SK-N-SH (cell line): ENCODE measurements at regions not wholly inside any gene's neighbourhood (a gene's known extent, or its start where the extent isn't known, plus 50 kb on each side); places are given as distances from the start of the nearest gene placed in this dataset.

ENCODE experiments used
- EZH2phosphoT487 ChIP-seq: fragments of 200-600 bp; sonication (generic); IDR thresholded peaks from 2 replicates; pipeline ENCODE4 v1.6.1; 2017; ENCODE audit warnings: low read depth, mixed run types, mild to moderate bottlenecking, antibody characterized with exemption, moderate library complexity, borderline replicate concordance
- MXI1 ChIP-seq: IDR thresholded peaks from 2 replicates; pipeline ENCODE4 v1.6.1; 2012; ENCODE audit warnings: mild to moderate bottlenecking, low read depth, low read length, improper control_type of control experiment
- RAD21 ChIP-seq: IDR thresholded peaks from 2 replicates; pipeline ENCODE4 v1.6.1; 2012; ENCODE audit warnings: mild to moderate bottlenecking, low read length
- SIN3A ChIP-seq: IDR thresholded peaks from 2 replicates; pipeline ENCODE4 v1.6.1; 2012; ENCODE audit warnings: low read depth, mild to moderate bottlenecking, low read length, moderate library complexity, borderline replicate concordance
- TF ChIP-seq, protein P1 (sequence below): fragments of 150-350 bp; IDR thresholded peaks from 2 replicates; pipeline ENCODE4 v1.6.1; 2017; ENCODE audit warnings: antibody characterized with exemption, low read length, low read depth, borderline replicate concordance

GRCh38 chr5:114726131-114726530, 364.3 kb downstream of the KCNN2 start:
- TF ChIP-seq, protein P1, sequence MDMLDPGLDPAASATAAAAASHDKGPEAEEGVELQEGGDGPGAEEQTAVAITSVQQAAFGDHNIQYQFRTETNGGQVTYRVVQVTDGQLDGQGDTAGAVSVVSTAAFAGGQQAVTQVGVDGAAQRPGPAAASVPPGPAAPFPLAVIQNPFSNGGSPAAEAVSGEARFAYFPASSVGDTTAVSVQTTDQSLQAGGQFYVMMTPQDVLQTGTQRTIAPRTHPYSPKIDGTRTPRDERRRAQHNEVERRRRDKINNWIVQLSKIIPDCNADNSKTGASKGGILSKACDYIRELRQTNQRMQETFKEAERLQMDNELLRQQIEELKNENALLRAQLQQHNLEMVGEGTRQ: no peak
- TF ChIP-seq MXI1 (no peak), SIN3A (no peak), RAD21 (no peak), EZH2phosphoT487 (no peak)
